ENCODE measurements at regions not wholly inside any gene's neighbourhood (a gene's known extent, or its start where the extent isn't known, plus 50 kb on each side); places are given as distances from the start of the nearest gene placed in this dataset.

DNA sequence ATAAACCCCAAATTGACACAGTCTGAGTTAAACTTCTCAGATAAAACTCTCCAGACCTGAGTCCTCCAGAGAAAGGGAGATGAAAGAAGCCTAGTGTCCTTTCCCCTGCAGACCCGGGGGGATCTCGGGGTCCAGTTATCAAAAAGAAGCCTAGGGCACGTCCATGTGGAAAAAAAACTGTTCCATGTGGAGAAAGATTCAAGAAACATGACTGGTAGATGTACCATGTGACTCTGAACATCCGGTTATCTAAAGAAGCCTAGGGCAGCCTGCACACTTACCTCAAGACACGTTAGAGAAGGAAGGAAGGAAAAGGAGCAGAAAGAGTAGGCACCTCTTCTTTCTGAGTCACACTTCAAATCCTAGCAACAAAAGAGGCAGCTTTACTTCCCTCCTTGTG is 421.0 kb downstream of the LRATD1 start:
- CTCF ChIA-PET = interaction anchor here (0.6 kb wide), 1 partner anchor 113 kb away, joined by 3 read pairs; no protein-coding TSS in a partner anchor
- no peak overlapping the region for H3K4me3 ChIP-seq (ENCODE audit: low read depth, low read length)

DNA sequence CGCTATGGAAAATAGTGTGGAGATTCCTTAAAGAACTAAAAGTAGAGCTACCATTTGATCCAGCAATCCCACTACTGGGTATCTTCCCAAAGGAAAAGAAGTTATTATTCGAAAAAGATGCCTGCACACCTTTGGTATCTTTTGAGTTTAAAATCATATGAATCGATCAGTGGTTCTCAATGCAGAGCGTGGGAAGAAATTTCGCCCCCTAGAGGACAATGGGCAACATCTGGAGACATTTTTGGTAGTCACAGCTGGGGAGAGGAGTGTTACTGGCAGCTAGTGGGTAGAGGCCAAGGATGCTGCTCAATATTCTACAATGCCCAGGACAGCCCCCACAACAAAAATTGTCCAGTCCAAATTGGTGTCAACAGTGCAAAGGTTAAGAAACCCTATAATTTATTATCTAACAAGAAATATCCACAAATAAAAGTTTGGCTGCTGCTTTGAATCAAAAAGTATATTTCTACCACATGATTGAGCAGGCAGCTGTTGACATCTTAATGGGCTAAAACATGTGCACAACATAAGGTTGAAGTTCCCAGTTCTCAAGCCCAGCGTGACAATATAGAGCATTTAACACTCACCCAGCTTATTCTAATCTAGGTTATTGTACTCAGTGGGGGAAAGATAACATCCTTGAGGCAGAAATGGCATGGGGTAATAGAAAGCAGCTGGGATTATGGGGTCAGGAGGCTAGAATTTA is 425.7 kb downstream of the LRATD1 start:
- Histone ChIP-seq H3K27ac (ENCODE audit: extremely low read depth, low read depth, low read length) (no peak overlapping the region), H3K4me3 (ENCODE audit: low read depth, low read length) (no peak overlapping the region), H3K9me3 (ENCODE audit: control insufficient read depth, insufficient read depth, low read depth, low read length) (no peaks in the 10 kb centered on the region), H3K36me3 (ENCODE audit: control insufficient read depth in 2 of 2, insufficient read depth in 1 of 2, low read length in 2 of 2) (no peaks in the 10 kb centered on the region), H3K4me1 (ENCODE audit: control insufficient read depth, insufficient read depth, low read length) (no peaks in the 10 kb centered on the region)
- TF ChIP-seq KLF9 (tag by site-specific recombination; IDR thresholded peaks at IDR 0.05; ENCODE audit: low read depth) = no peak
- TF ChIP-seq, protein P1, sequence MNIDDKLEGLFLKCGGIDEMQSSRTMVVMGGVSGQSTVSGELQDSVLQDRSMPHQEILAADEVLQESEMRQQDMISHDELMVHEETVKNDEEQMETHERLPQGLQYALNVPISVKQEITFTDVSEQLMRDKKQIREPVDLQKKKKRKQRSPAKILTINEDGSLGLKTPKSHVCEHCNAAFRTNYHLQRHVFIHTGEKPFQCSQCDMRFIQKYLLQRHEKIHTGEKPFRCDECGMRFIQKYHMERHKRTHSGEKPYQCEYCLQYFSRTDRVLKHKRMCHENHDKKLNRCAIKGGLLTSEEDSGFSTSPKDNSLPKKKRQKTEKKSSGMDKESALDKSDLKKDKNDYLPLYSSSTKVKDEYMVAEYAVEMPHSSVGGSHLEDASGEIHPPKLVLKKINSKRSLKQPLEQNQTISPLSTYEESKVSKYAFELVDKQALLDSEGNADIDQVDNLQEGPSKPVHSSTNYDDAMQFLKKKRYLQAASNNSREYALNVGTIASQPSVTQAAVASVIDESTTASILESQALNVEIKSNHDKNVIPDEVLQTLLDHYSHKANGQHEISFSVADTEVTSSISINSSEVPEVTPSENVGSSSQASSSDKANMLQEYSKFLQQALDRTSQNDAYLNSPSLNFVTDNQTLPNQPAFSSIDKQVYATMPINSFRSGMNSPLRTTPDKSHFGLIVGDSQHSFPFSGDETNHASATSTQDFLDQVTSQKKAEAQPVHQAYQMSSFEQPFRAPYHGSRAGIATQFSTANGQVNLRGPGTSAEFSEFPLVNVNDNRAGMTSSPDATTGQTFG (tag by site-specific recombination; IDR thresholded peaks at IDR 0.05; ENCODE audit: borderline replicate concordance) = no peak
- no peak for TF ChIP-seq ZNF585B (tag by site-specific recombination; IDR thresholded peaks at IDR 0.05)
- TF ChIP-seq ZIC2 (tag by site-specific recombination; IDR thresholded peaks at IDR 0.05) = peak; percentile 38; the same call in 1 of the 2 replicates
- peak; percentile 26; the same call in 1 of the 2 replicates for TF ChIP-seq GLIS1 (tag by site-specific recombination; IDR thresholded peaks at IDR 0.05)
- TF ChIP-seq, protein P2, sequence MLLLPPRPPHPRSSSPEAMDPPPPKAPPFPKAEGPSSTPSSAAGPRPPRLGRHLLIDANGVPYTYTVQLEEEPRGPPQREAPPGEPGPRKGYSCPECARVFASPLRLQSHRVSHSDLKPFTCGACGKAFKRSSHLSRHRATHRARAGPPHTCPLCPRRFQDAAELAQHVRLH (tag by site-specific recombination; IDR thresholded peaks at IDR 0.05) = no peak
- no peak for TF ChIP-seq KLF10 (tag by site-specific recombination; IDR thresholded peaks at IDR 0.05)
- POLR2A ChIA-PET = no interaction called here
- CTCF ChIA-PET = interaction anchor here (0.5 to 1.9 kb wide), 11 partner anchors 12 to 521 kb away, joined by 3 to 6 read pairs (median 3); no protein-coding TSS in a partner anchor

More for the DNA sequence above, 421.0 kb downstream of the LRATD1 start:
- Histone ChIP-seq H3K9me3 (ENCODE audit: control insufficient read depth, insufficient read depth, low read depth, low read length) (no peaks in the 10 kb centered on the region), H3K36me3 (ENCODE audit: control insufficient read depth in 2 of 2, insufficient read depth in 1 of 2, low read length in 2 of 2) (no peaks in the 10 kb centered on the region), H3K4me1 (ENCODE audit: control insufficient read depth, insufficient read depth, low read length) (peaks cover 9% of the 10 kb centered on the region), H3K27ac (ENCODE audit: extremely low read depth, low read depth, low read length) (no peak overlapping the region)
- TF ChIP-seq ZNF501 (tag by site-specific recombination; IDR thresholded peaks at IDR 0.05) (no peak), ZNF335 (tag by site-specific recombination; conservative IDR thresholded peaks at IDR 0.05) (no peak), ZNF140 (tag by site-specific recombination; IDR thresholded peaks at IDR 0.05) (no peak), ZSCAN30 (tag by site-specific recombination; IDR thresholded peaks at IDR 0.05) (no peak), ZFP41 (tag by site-specific recombination; IDR thresholded peaks at IDR 0.05; ENCODE audit: borderline replicate concordance) (no peak), ZNF132 (tag by site-specific recombination; IDR thresholded peaks at IDR 0.05; ENCODE audit: borderline replicate concordance) (no peak), IKZF3 (tag by site-specific recombination; IDR thresholded peaks at IDR 0.05) (no peak), ZNF707 (tag by site-specific recombination; IDR thresholded peaks at IDR 0.05) (no peak), ZNF560 (tag by site-specific recombination; IDR thresholded peaks at IDR 0.05; ENCODE audit: borderline replicate concordance) (no peak), ZNF354C (tag by site-specific recombination; IDR thresholded peaks at IDR 0.05; ENCODE audit: borderline replicate concordance, low read depth) (no peak), ZNF202 (tag by site-specific recombination; IDR thresholded peaks at IDR 0.05; ENCODE audit: borderline replicate concordance) (no peak), ZNF777 (tag by site-specific recombination; IDR thresholded peaks at IDR 0.05; ENCODE audit: borderline replicate concordance) (no peak), KLF10 (tag by site-specific recombination; IDR thresholded peaks at IDR 0.05) (no peak), ZNF138 (tag by site-specific recombination; IDR thresholded peaks at IDR 0.05; ENCODE audit: borderline replicate concordance) (no peak), ZNF248 (tag by site-specific recombination; IDR thresholded peaks at IDR 0.05) (no peak), MYNN (tag by site-specific recombination; IDR thresholded peaks at IDR 0.05; ENCODE audit: borderline replicate concordance) (no peak)
- TF ChIP-seq, protein P3, sequence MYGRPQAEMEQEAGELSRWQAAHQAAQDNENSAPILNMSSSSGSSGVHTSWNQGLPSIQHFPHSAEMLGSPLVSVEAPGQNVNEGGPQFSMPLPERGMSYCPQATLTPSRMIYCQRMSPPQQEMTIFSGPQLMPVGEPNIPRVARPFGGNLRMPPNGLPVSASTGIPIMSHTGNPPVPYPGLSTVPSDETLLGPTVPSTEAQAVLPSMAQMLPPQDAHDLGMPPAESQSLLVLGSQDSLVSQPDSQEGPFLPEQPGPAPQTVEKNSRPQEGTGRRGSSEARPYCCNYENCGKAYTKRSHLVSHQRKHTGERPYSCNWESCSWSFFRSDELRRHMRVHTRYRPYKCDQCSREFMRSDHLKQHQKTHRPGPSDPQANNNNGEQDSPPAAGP (tag by site-specific recombination; IDR thresholded peaks at IDR 0.05) = no peak
- TF ChIP-seq, protein P4, sequence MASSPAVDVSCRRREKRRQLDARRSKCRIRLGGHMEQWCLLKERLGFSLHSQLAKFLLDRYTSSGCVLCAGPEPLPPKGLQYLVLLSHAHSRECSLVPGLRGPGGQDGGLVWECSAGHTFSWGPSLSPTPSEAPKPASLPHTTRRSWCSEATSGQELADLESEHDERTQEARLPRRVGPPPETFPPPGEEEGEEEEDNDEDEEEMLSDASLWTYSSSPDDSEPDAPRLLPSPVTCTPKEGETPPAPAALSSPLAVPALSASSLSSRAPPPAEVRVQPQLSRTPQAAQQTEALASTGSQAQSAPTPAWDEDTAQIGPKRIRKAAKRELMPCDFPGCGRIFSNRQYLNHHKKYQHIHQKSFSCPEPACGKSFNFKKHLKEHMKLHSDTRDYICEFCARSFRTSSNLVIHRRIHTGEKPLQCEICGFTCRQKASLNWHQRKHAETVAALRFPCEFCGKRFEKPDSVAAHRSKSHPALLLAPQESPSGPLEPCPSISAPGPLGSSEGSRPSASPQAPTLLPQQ (tag by site-specific recombination; IDR thresholded peaks at IDR 0.05) = no peak
- TF ChIP-seq, protein P5, sequence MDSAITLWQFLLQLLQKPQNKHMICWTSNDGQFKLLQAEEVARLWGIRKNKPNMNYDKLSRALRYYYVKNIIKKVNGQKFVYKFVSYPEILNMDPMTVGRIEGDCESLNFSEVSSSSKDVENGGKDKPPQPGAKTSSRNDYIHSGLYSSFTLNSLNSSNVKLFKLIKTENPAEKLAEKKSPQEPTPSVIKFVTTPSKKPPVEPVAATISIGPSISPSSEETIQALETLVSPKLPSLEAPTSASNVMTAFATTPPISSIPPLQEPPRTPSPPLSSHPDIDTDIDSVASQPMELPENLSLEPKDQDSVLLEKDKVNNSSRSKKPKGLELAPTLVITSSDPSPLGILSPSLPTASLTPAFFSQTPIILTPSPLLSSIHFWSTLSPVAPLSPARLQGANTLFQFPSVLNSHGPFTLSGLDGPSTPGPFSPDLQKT (IDR thresholded peaks at IDR 0.05; ENCODE audit: borderline replicate concordance, low read depth, low read length) = no peak
- POLR2A ChIA-PET = no interaction called here

Measured in HEK293 (cell line).